ENCODE measurements at regions not wholly inside any gene's neighbourhood (a gene's known extent, or its start where the extent isn't known, plus 50 kb on each side); places are given as distances from the start of the nearest gene placed in this dataset.

DNA sequence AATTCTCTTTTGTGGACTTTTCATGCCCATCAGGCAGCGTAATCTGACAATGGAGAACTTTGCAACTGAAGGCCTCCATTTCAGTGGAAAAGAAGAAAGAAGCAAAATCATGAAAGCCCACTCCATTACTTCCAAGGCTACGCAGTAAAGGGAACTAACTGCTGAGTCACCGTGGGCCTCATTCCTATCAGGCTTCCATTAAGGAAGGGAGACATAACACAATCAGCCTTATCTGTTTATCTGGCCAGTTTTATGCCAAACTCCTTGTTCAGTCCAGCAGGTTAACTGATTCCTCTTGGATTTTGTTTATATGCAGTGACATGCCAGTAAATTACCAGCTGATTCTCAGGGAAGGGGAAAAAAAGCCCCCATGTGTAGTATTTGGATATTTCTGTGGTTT lies 56.8 kb upstream of the KATNAL1 start:
- Histone ChIP-seq H4K20me1 (ENCODE audit: insufficient read depth) (no peaks in the 10 kb centered on the region), H3K27ac (ENCODE audit: low read depth, low read length) (no peak overlapping the region), H3K79me2 (ENCODE audit: insufficient read depth, low read length) (no peaks in the 10 kb centered on the region), H3K4me1 (ENCODE audit: control insufficient read depth in 1 of 2, insufficient read depth in 2 of 2, low read length in 2 of 2) (peaks cover 0 to 6% of the 10 kb centered on the region in 2 experiments; a peak in 1 of 4 replicates), H3K4me3 (replicated peaks in 1 of 2; ENCODE audit: low read depth in 1 of 2, low read length in 2 of 2) (no peak overlapping the region), H3K36me3 (ENCODE audit: control insufficient read depth in 1 of 2, insufficient read depth in 2 of 2, low read length in 2 of 2) (no peaks in the 10 kb centered on the region), H3K4me2 (ENCODE audit: low read length) (no peak overlapping the region), H3K9me2 (ENCODE audit: insufficient read depth) (no peaks in the 10 kb centered on the region), H3K9ac (ENCODE audit: low read length) (no peak overlapping the region), H2AFZ (ENCODE audit: low read depth, low read length, poor library complexity, severe bottlenecking) (no peak overlapping the region), H3K9me3 (ENCODE audit: control insufficient read depth in 1 of 2, insufficient read depth in 1 of 2, low read depth in 1 of 2, low read length in 2 of 2) (no peaks in the 10 kb centered on the region), H3K27me3 (ENCODE audit: insufficient read depth, low read length) (no peaks in the 10 kb centered on the region)
- TF ChIP-seq EZH2phosphoT487 (IDR thresholded peaks at IDR 0.05; ENCODE audit: borderline replicate concordance) = no peak
- no peak for TF ChIP-seq EZH2 (IDR thresholded peaks at IDR 0.05)
- TF ChIP-seq JUND (IDR thresholded peaks at IDR 0.05) = no peak
- no peak for TF ChIP-seq MAX (IDR thresholded peaks at IDR 0.05)
- no peak for TF ChIP-seq EGR1 (IDR thresholded peaks at IDR 0.05; ENCODE audit: low read depth)
- no peak for TF ChIP-seq POLR2AphosphoS5 (IDR thresholded peaks at IDR 0.05; ENCODE audit: low read depth, low read length)
- TF ChIP-seq SIN3A (IDR thresholded peaks at IDR 0.05; ENCODE audit: low read depth) = no peak
- TF ChIP-seq, protein P1, sequence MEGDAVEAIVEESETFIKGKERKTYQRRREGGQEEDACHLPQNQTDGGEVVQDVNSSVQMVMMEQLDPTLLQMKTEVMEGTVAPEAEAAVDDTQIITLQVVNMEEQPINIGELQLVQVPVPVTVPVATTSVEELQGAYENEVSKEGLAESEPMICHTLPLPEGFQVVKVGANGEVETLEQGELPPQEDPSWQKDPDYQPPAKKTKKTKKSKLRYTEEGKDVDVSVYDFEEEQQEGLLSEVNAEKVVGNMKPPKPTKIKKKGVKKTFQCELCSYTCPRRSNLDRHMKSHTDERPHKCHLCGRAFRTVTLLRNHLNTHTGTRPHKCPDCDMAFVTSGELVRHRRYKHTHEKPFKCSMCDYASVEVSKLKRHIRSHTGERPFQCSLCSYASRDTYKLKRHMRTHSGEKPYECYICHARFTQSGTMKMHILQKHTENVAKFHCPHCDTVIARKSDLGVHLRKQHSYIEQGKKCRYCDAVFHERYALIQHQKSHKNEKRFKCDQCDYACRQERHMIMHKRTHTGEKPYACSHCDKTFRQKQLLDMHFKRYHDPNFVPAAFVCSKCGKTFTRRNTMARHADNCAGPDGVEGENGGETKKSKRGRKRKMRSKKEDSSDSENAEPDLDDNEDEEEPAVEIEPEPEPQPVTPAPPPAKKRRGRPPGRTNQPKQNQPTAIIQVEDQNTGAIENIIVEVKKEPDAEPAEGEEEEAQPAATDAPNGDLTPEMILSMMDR (IDR thresholded peaks at IDR 0.05 in 2 of 3, conservative IDR thresholded peaks at IDR 0.05 in 1 of 3; ENCODE audit: borderline replicate concordance in 1 of 3, insufficient read depth in 1 of 3, low read depth in 2 of 3, low read length in 2 of 3) = no peak
- POLR2A ChIA-PET = no interaction called here
- DNase-seq (ENCODE audit: low read depth, low spot score) = no peak
- CTCF ChIA-PET = no interaction called here
- ATAC-seq = no peak
- BruUV-seq (replicated peaks) = no TSS peak
- RAD21 ChIA-PET (ENCODE audit: low non-redundant PET in 1 of 2, low total read pairs in 2 of 2, uncharacterized antibody in 2 of 2, unreplicated experiment in 2 of 2) = no interaction called here
- intact Hi-C loops (cut with micrococcal nuclease) = no loop called here

DNA sequence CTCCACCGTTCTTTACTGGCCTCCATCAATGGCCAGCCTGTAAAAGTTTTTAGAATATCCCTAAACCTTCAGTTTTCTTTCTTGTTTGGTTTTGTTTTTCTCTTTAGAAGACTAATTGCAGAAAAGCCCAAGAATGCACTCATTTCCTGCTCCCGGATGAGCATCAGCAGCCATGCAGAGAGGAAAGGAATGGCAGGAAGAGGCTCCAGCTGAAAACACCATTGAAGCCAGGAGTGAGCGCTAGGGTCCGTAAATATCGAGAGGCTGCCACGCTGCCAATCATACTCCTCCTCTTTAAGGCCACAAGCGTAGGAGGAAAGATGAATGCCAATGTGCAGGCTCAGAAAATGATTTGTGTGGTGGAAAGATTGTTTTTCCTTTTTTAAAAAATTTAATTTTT lies 57.4 kb upstream of the UBE2L5 start:
- no TSS peak for BruUV-seq (replicated peaks)
- RAD21 ChIA-PET (ENCODE audit: low non-redundant PET in 1 of 2, low total read pairs in 2 of 2, uncharacterized antibody in 2 of 2, unreplicated experiment in 2 of 2) = no interaction called here
- POLR2A ChIA-PET = no interaction called here
- Histone ChIP-seq H3K9ac (ENCODE audit: low read length) (no peak overlapping the region), H3K27ac (ENCODE audit: low read depth, low read length) (no peak overlapping the region), H3K4me3 (replicated peaks in 1 of 2; ENCODE audit: low read depth in 1 of 2, low read length in 2 of 2) (no peak overlapping the region), H3K4me1 (ENCODE audit: control insufficient read depth in 1 of 2, insufficient read depth in 2 of 2, low read length in 2 of 2) (peaks cover 0 to 6% of the 10 kb centered on the region in 2 experiments; a peak in 1 of 4 replicates), H2AFZ (ENCODE audit: low read depth, low read length, poor library complexity, severe bottlenecking) (no peak overlapping the region), H3K9me2 (ENCODE audit: insufficient read depth) (no peaks in the 10 kb centered on the region), H3K79me2 (ENCODE audit: insufficient read depth, low read length) (no peaks in the 10 kb centered on the region), H4K20me1 (ENCODE audit: insufficient read depth) (no peaks in the 10 kb centered on the region), H3K9me3 (ENCODE audit: control insufficient read depth in 1 of 2, insufficient read depth in 1 of 2, low read depth in 1 of 2, low read length in 2 of 2) (no peaks in the 10 kb centered on the region), H3K4me2 (ENCODE audit: low read length) (no peak overlapping the region), H3K36me3 (ENCODE audit: control insufficient read depth in 1 of 2, insufficient read depth in 2 of 2, low read length in 2 of 2) (no peaks in the 10 kb centered on the region), H3K27me3 (ENCODE audit: insufficient read depth, low read length) (no peaks in the 10 kb centered on the region)
- DNase-seq (ENCODE audit: low read depth, low spot score) = no peak
- ATAC-seq = no peak
- CTCF ChIA-PET = no interaction called here
- intact Hi-C loops (cut with micrococcal nuclease) = no loop called here
- TF ChIP-seq EZH2phosphoT487 (IDR thresholded peaks at IDR 0.05; ENCODE audit: borderline replicate concordance) (no peak), RAD21 (IDR thresholded peaks at IDR 0.05; ENCODE audit: low read depth) (no peak)
